GM19395 (cell line): ENCODE measurements at regions not wholly inside any gene's neighbourhood (a gene's known extent, or its start where the extent isn't known, plus 50 kb on each side); places are given as distances from the start of the nearest gene placed in this dataset.

Experiments
- ATAC-seq: cut with Tn5 transposase; IDR thresholded peaks from one replicate; pipeline ENCODE4 v1.9.1; 2021; ENCODE audit warnings: mild to moderate bottlenecking, moderate library complexity; ENCODE audit not compliant: unreplicated experiment

GRCh38 chr9:107163370-107163769 is 119.7 kb upstream of the RAD23B start:
- no peak for ATAC-seq

GRCh38 chr9:107169796-107170195 is 113.3 kb upstream of the RAD23B start:
- no peak for ATAC-seq

- ATAC-seq: no peak
Measured at GRCh38 chr9:107170801-107171200, 112.3 kb upstream of the RAD23B start.

- peak; percentile 70 for ATAC-seq
Measured at GRCh38 chr9:107172160-107172978, 110.7 kb upstream of the RAD23B start.

- ATAC-seq: peak; percentile 48
Measured at GRCh38 chr9:107172979-107173347, 110.1 kb upstream of the RAD23B start.

- ATAC-seq: no peak
Measured at GRCh38 chr9:107173422-107174180, 109.5 kb upstream of the RAD23B start.

- ATAC-seq: no peak
Measured at GRCh38 chr9:107174441-107174840, 108.6 kb upstream of the RAD23B start.

- ATAC-seq: no peak
Measured at GRCh38 chr9:107175041-107175440, 108.0 kb upstream of the RAD23B start.

GRCh38 chr9:107175816-107176435 is 107.2 kb upstream of the RAD23B start:
- ATAC-seq: no peak

- no peak for ATAC-seq
Measured at GRCh38 chr9:107176436-107177151, 106.5 kb upstream of the RAD23B start.

GRCh38 chr9:107177243-107177839 is 105.7 kb upstream of the RAD23B start:
- ATAC-seq: no peak

GRCh38 chr9:107177857-107178256 is 105.2 kb upstream of the RAD23B start:
- no peak for ATAC-seq

- ATAC-seq: no peak
Measured at GRCh38 chr9:107178293-107178692, 104.8 kb upstream of the RAD23B start.

GRCh38 chr9:107180206-107180605 is 102.9 kb upstream of the RAD23B start:
- no peak for ATAC-seq

- ATAC-seq: no peak
Measured at GRCh38 chr9:107183176-107183575, 99.9 kb upstream of the RAD23B start.

- no peak for ATAC-seq
Measured at GRCh38 chr9:107188376-107188775, 94.7 kb upstream of the RAD23B start.

GRCh38 chr9:107190061-107190935 is 92.8 kb upstream of the RAD23B start:
- no peak for ATAC-seq

GRCh38 chr9:107190936-107191290 is 92.2 kb upstream of the RAD23B start:
- ATAC-seq: no peak

GRCh38 chr9:107193251-107193650 is 89.8 kb upstream of the RAD23B start:
- ATAC-seq: no peak

GRCh38 chr9:107198718-107199117 is 84.4 kb upstream of the RAD23B start:
- no peak for ATAC-seq
